SK-N-SH treated with all-trans-retinoic acid at 6 μM for 48 hours (cell line): ENCODE measurements at regions not wholly inside any gene's neighbourhood (a gene's known extent, or its start where the extent isn't known, plus 50 kb on each side); places are given as distances from the start of the nearest gene placed in this dataset.

Experiments
- ARNTL ChIP-seq: fragments of 450-650 bp; formaldehyde crosslinking; IDR thresholded peaks from 2 replicates; pipeline ENCODE4 v1.5.0; 2020; ENCODE audit warnings: low read depth, mild to moderate bottlenecking, moderate library complexity, borderline replicate concordance
- CREB5 ChIP-seq: fragments of 250-450 bp; sonication (Bioruptor Pico); IDR thresholded peaks from 2 replicates; pipeline ENCODE4 v1.5.1; 2020; ENCODE audit warnings: low read depth, mild to moderate bottlenecking, moderate library complexity
- CSDC2 ChIP-seq: fragments of 250-450 bp; sonication (Bioruptor Pico); IDR thresholded peaks from 2 replicates; pipeline ENCODE4 v1.5.0; 2020; ENCODE audit warnings: mild to moderate bottlenecking, moderate library complexity
- CSRNP3 ChIP-seq: fragments of 250-450 bp; sonication (Bioruptor Pico); IDR thresholded peaks from 2 replicates; pipeline ENCODE4 v1.5.1; 2021; ENCODE audit warnings: mild to moderate bottlenecking, moderate library complexity
- PATZ1 ChIP-seq: fragments of 250-450 bp; sonication (Bioruptor Pico); IDR thresholded peaks from 2 replicates; pipeline ENCODE4 v1.8.0; 2020; ENCODE audit warnings: mild to moderate bottlenecking, moderate library complexity, borderline replicate concordance
- RARB ChIP-seq: fragments of 250-450 bp; sonication (Bioruptor Pico); IDR thresholded peaks from 2 replicates; pipeline ENCODE4 v1.8.0; 2021; ENCODE audit warnings: mild to moderate bottlenecking, moderate library complexity
- TCF4 ChIP-seq: fragments of 250-450 bp; sonication (Bioruptor Pico); IDR thresholded peaks from 2 replicates; pipeline ENCODE4 v1.8.0; 2021; ENCODE audit warnings: mild to moderate bottlenecking, moderate library complexity, borderline replicate concordance
- ZFP3 ChIP-seq: fragments of 250-450 bp; sonication (Bioruptor Pico); IDR thresholded peaks from 2 replicates; pipeline ENCODE4 v1.5.0; 2020; ENCODE audit warnings: mild to moderate bottlenecking, moderate library complexity
- ZNF565 ChIP-seq: fragments of 450-650 bp; formaldehyde crosslinking; conservative IDR thresholded peaks from 2 replicates; pipeline ENCODE4 v1.5.0; 2020; ENCODE audit warnings: low read depth, mild to moderate bottlenecking, moderate library complexity
- ZNF70 ChIP-seq: fragments of 450-650 bp; formaldehyde crosslinking; IDR thresholded peaks from 2 replicates; pipeline ENCODE4 v1.5.0; 2020; ENCODE audit warnings: mild to moderate bottlenecking, moderate library complexity

GRCh38 chr4:141432000-141432712 is 204.2 kb upstream of the IL15 start:
- TF ChIP-seq ARNTL (CRISPR knock-in tag): no peak
- no peak for TF ChIP-seq CSRNP3 (CRISPR knock-in tag)
- no peak for TF ChIP-seq ZNF70 (CRISPR knock-in tag)
- TF ChIP-seq ZNF565 (CRISPR knock-in tag): no peak
- no peak for TF ChIP-seq PATZ1 (CRISPR knock-in tag)
- no peak for TF ChIP-seq CSDC2 (CRISPR knock-in tag)
- no peak for TF ChIP-seq CREB5 (CRISPR knock-in tag)
- no peak for TF ChIP-seq RARB (CRISPR knock-in tag)
- no peak for TF ChIP-seq ZFP3
- no peak for TF ChIP-seq TCF4 (CRISPR knock-in tag)
